K562 (cell line): ENCODE measurements at regions not wholly inside any gene's neighbourhood (a gene's known extent, or its start where the extent isn't known, plus 50 kb on each side); places are given as distances from the start of the nearest gene placed in this dataset.

Source experiments
- ASH1L ChIP-seq: fragments of 450-650 bp; IDR thresholded peaks from 2 replicates; pipeline ENCODE4 v1.6.1; 2018; ENCODE audit warnings: borderline replicate concordance, mild to moderate bottlenecking, low read depth; ENCODE audit not compliant: partially characterized antibody
- CC2D1A ChIP-seq: fragments of 450-650 bp; IDR thresholded peaks from 2 replicates; pipeline ENCODE4 v1.6.1; 2017; ENCODE audit warnings: mild to moderate bottlenecking
- FOS ChIP-seq: IDR thresholded peaks from 3 replicates; pipeline ENCODE4 v1.6.1; 2011; ENCODE audit not compliant: insufficient read length; ENCODE audit errors: extremely low read depth
- KDM5B ChIP-seq: fragments of 200-600 bp; sonication (generic); IDR thresholded peaks from 2 replicates; pipeline ENCODE4 v1.6.1; 2012; ENCODE audit warnings: low read depth, mild to moderate bottlenecking, moderate library complexity, low read length, control low read depth, inconsistent platforms; ENCODE audit not compliant: insufficient replicate concordance
- MTA3 ChIP-seq: fragments of 450-650 bp; formaldehyde crosslinking; IDR thresholded peaks from 2 replicates; pipeline ENCODE4 v1.6.1; 2017; ENCODE audit warnings: mild to moderate bottlenecking, borderline replicate concordance
- NFIC ChIP-seq: fragments of 450-650 bp; IDR thresholded peaks from 2 replicates; pipeline ENCODE4 v1.6.1; 2017; ENCODE audit warnings: mild to moderate bottlenecking, inconsistent platforms
- POLR2A ChIP-seq: fragments of 450-650 bp; conservative IDR thresholded peaks from 2 replicates; pipeline ENCODE4 v1.6.1; 2016
- POLR2B ChIP-seq: fragments of 450-650 bp; IDR thresholded peaks from 2 replicates; pipeline ENCODE4 v1.6.1; 2018; ENCODE audit warnings: low read depth; ENCODE audit not compliant: partially characterized antibody
- POLR2G ChIP-seq: fragments of 200-400 bp; formaldehyde crosslinking; IDR thresholded peaks from 2 replicates; pipeline ENCODE4 v1.6.1; 2017; ENCODE audit warnings: low read depth, mild to moderate bottlenecking, antibody characterized with exemption, low read length, moderate library complexity
- SOX6 ChIP-seq: fragments of 450-650 bp; IDR thresholded peaks from 2 replicates; pipeline ENCODE4 v1.6.1; 2014; ENCODE audit warnings: mild to moderate bottlenecking
- SREBF1 ChIP-seq: fragments of 150-350 bp; IDR thresholded peaks from 2 replicates; pipeline ENCODE4 v1.6.1; 2014; ENCODE audit warnings: antibody characterized with exemption, low read depth, low read length, borderline replicate concordance
- TF ChIP-seq, protein P1 (sequence below): fragments of 450-650 bp; IDR thresholded peaks from 2 replicates; pipeline ENCODE4 v1.6.1; 2014; ENCODE audit warnings: low read depth, mild to moderate bottlenecking, moderate library complexity, borderline replicate concordance

DNA sequence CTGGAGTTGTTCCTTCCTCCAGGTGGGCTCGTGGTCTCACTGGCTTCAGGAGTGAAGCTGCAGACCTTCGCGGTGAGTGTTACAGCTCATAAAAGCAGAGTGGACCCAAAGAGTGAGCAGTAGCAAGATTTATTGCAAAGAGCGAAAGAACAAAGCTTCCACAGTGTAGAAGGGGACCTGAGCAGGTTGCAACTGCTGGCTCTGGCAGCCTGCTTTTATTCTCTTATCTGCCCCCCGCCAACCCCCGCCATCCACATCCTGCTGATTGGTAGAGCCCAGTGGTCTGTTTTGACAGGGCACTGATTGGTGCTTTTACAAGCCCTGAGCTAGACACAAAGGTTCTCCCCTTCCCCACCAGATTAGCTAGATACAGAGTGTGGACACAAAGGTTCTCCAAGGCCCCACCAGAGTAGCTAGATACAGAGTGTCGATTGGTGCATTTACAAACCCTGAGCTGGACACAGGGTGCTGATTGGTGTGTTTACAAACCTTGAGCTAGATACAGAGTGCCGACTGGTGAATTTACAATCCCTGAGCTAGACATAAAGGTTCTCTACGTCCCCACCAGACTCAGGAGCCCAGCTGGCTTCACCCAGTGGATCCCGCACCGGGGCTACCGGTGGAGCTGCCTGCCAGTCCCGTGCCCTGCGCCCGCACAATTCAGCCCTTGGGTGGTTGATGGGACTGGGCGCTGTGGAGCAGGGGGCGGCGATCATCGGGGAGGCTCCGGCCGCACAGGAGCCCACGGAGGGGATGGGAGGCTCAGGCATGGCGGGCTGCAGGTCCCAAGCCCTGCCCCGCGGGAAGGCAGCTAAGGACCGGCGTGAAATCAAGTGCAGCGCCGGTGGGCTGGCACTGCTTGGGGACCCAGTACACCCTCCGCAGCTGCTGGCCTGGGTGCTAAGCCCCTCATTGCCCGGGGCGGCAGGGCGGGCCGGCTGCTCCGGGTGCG lies 999.5 kb upstream of the SPRY2 start (continued):
- TF ChIP-seq, protein P1, sequence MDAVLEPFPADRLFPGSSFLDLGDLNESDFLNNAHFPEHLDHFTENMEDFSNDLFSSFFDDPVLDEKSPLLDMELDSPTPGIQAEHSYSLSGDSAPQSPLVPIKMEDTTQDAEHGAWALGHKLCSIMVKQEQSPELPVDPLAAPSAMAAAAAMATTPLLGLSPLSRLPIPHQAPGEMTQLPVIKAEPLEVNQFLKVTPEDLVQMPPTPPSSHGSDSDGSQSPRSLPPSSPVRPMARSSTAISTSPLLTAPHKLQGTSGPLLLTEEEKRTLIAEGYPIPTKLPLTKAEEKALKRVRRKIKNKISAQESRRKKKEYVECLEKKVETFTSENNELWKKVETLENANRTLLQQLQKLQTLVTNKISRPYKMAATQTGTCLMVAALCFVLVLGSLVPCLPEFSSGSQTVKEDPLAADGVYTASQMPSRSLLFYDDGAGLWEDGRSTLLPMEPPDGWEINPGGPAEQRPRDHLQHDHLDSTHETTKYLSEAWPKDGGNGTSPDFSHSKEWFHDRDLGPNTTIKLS = peak; percentile 63; the same call in 1 of the 2 replicates
- TF ChIP-seq MTA3 (peak; percentile 78), ASH1L (peak; percentile 59), POLR2A (peak; percentile 84), SREBF1 (peak; percentile 87; the same call in 1 of the 2 replicates), SOX6 (peak; percentile 18; the same call in 1 of the 2 replicates), FOS (peak; percentile 41), POLR2B (peak; percentile 56), KDM5B (peak; percentile 61), CC2D1A (peak; percentile 53; the same call in 1 of the 2 replicates), NFIC (peak; percentile 66), POLR2G (peak; percentile 20; the same call in 1 of the 2 replicates)
- TF ChIP-seq, all 486 proteins: peak for 21; not testable (repeated sequence) for 465
